Neural crest cell (in vitro differentiated cells): ENCODE measurements at regions not wholly inside any gene's neighbourhood (a gene's known extent, or its start where the extent isn't known, plus 50 kb on each side); places are given as distances from the start of the nearest gene placed in this dataset.

ENCODE experiments used
- DNase-seq: peaks from one replicate; pipeline ENCODE4 v3.0.0; 2021; ENCODE audit warnings: low read depth, mixed read lengths, low spot score
- H3K27ac Mint-ChIP-seq: one replicate; pipeline ENCODE4 v1.8.0; 2021; ENCODE audit warnings: mild to moderate bottlenecking, mixed read lengths; ENCODE audit not compliant: unreplicated experiment
- H3K27me3 Mint-ChIP-seq: 2 replicates; pipeline ENCODE4 v1.8.0; 2021; ENCODE audit warnings: low read depth, mild to moderate bottlenecking, mixed read lengths
- H3K36me3 Mint-ChIP-seq: 2 replicates; pipeline ENCODE4 v1.8.0; 2021; ENCODE audit warnings: low read depth, mild to moderate bottlenecking, mixed read lengths
- H3K4me1 Mint-ChIP-seq: 2 replicates; pipeline ENCODE4 v1.8.0; 2021; ENCODE audit warnings: mixed read lengths
- H3K4me3 Mint-ChIP-seq: one replicate; pipeline ENCODE4 v1.8.0; 2021; ENCODE audit warnings: mild to moderate bottlenecking, mixed read lengths
- H3K9me3 Mint-ChIP-seq: 2 replicates; pipeline ENCODE4 v1.8.0; 2021; ENCODE audit warnings: mixed read lengths
- TF ChIP-seq, protein P1 (sequence below): fragments of 200-600 bp; sonication (generic); conservative IDR thresholded peaks from 2 replicates; pipeline ENCODE4 v1.5.0; 2021; ENCODE audit warnings: antibody characterized with exemption, mild to moderate bottlenecking

DNA sequence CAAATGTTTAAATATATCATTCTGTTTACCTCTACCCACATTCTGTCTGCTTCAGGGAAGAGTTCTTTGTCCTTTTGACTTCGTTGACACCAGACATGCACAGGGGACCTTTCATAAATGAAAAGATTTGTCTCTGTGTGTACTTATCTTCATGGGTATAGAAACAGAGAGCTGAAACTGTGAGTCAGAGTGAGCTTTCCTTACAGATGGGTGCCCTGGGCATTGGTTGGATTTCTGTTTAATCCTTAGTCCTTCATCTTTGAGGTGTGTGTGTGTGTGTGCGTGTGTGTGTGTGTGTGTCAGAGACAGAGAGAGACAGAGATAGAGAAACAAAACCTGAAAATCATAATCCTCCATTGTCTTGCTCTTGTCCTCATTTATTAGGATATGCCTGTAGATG lies 517.4 kb downstream of the TUSC7 start:
- peaks cover 17% of the 10 kb centered on the region for H3K4me1 Mint-ChIP-seq
- H3K4me3 Mint-ChIP-seq = no peak overlapping the region
- H3K9me3 Mint-ChIP-seq = no peaks in the 10 kb centered on the region
- no peak for DNase-seq
- TF ChIP-seq, protein P1, sequence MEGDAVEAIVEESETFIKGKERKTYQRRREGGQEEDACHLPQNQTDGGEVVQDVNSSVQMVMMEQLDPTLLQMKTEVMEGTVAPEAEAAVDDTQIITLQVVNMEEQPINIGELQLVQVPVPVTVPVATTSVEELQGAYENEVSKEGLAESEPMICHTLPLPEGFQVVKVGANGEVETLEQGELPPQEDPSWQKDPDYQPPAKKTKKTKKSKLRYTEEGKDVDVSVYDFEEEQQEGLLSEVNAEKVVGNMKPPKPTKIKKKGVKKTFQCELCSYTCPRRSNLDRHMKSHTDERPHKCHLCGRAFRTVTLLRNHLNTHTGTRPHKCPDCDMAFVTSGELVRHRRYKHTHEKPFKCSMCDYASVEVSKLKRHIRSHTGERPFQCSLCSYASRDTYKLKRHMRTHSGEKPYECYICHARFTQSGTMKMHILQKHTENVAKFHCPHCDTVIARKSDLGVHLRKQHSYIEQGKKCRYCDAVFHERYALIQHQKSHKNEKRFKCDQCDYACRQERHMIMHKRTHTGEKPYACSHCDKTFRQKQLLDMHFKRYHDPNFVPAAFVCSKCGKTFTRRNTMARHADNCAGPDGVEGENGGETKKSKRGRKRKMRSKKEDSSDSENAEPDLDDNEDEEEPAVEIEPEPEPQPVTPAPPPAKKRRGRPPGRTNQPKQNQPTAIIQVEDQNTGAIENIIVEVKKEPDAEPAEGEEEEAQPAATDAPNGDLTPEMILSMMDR = no peak
- no peak overlapping the region for H3K27ac Mint-ChIP-seq
- no peaks in the 10 kb centered on the region for H3K36me3 Mint-ChIP-seq
- no peaks in the 10 kb centered on the region for H3K27me3 Mint-ChIP-seq

DNA sequence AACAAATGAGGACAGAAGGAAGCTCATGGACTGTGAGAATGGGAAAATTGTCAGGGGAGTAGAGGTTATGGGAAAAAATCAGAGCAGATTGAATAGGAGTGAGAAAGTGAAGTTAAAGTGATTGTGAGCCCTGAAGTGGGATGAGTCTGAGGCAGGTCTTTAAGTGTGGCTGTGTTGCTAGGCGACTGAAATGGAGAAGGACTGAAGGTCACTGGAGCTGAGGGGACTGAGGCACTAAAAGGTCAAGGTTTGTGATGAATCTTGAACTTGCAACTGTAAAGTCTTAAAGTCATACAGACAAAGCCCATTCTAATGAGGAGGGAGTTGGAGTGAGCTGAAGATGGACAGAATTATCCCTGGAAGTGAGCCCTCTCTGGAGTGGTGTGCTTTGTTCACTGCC lies 518.9 kb downstream of the TUSC7 start:
- DNase-seq = no peak
- H3K36me3 Mint-ChIP-seq = no peaks in the 10 kb centered on the region

DNA sequence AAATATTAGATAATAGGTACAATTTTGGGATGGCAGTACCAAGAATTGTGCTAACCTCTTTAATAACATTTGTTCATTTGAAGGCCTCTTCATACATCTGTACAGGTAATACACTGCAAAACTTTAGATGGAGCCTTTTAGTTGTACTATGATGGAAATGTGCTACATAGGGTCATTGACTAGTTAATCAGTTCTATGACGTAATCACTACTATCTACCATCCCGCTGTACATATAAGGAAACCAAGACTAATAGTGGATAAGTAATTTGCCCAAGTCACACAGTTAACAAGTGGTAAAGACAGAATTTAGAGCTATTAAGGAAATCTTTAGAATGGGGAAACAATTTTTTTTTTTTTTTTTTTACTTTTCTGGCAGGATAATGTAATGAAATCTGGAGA lies 521.3 kb downstream of the TUSC7 start:
- H3K36me3 Mint-ChIP-seq = no peaks in the 10 kb centered on the region
- H3K27ac Mint-ChIP-seq = no peak overlapping the region
- peaks cover 29% of the 10 kb centered on the region for H3K4me1 Mint-ChIP-seq
- no peaks in the 10 kb centered on the region for H3K9me3 Mint-ChIP-seq
- no peak for DNase-seq
- H3K27me3 Mint-ChIP-seq = no peaks in the 10 kb centered on the region
- no peak overlapping the region for H3K4me3 Mint-ChIP-seq
- TF ChIP-seq, protein P1 = no peak

More for the DNA sequence above, 518.9 kb downstream of the TUSC7 start:
- H3K27ac Mint-ChIP-seq = no peak overlapping the region
- no peaks in the 10 kb centered on the region for H3K9me3 Mint-ChIP-seq
- TF ChIP-seq, protein P1 = no peak
- H3K4me3 Mint-ChIP-seq = no peak overlapping the region
- peaks cover 17% of the 10 kb centered on the region for H3K4me1 Mint-ChIP-seq
- no peaks in the 10 kb centered on the region for H3K27me3 Mint-ChIP-seq

DNA sequence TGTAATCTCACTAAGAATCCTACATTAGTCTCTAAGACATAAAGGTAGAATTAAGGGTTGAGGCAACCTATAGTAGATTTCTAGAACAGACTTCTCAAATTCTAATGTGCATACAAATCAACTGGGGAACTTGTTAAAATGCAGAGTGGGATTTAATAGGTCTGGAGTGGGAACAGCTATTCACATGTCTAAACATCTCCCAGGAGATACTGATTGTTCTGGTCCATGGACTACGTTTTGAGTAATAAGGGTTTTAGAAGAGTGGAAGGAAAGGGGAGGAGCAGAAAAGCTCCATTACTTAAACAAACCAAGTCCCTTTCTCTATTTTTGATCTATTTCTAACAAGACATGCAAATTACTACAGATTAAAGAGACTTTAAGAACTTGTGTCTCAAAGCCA lies 524.8 kb downstream of the TUSC7 start:
- DNase-seq = no peak
- Mint-ChIP-seq H3K4me3 (no peak overlapping the region), H3K36me3 (no peaks in the 10 kb centered on the region), H3K4me1 (peaks cover 12% of the 10 kb centered on the region), H3K9me3 (no peaks in the 10 kb centered on the region), H3K27ac (no peak overlapping the region), H3K27me3 (no peaks in the 10 kb centered on the region)
- TF ChIP-seq, protein P1 = no peak

DNA sequence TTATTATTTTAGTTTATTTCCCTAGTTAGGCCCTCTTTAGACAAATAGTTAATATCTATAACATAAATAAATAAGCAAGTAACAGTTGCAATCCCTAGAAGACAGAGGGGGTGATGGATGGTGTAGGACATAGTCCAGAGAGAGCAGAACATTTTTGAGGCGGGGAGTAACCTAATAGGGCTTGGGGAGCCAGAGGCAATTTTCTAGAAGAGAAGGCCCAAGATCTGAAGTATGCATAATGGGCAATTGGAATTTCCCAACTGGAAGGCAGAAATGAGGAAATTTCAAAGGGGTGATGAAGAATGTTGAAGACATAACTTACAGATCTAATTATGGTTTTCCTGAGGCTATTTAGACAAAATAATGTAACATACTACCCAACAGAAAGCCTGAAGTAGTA lies 525.7 kb downstream of the TUSC7 start:
- Mint-ChIP-seq H3K4me1 (peaks cover 12% of the 10 kb centered on the region), H3K9me3 (no peaks in the 10 kb centered on the region), H3K27ac (no peak overlapping the region), H3K27me3 (no peaks in the 10 kb centered on the region), H3K4me3 (no peak overlapping the region), H3K36me3 (no peaks in the 10 kb centered on the region)
- TF ChIP-seq, protein P1 = no peak
- no peak for DNase-seq

DNA sequence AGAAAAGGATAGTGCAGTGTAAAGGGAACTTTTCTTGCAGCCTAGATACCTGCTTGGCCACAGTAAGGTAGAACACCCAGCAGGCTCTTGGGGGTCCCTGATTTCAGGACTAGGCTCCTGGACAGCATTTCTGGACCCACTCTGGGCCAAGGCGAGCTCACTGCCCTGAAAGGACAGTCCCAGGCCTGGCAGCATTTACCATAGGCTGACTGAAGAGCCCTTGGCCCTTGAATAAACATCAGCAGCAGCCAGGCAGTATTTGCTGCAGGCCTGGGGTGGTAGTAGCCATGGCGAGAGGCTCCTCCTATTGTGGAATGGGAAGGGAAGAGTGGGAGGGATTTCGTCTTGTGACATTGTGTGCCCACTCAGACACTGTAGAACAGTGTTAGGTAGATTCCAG lies 529.2 kb downstream of the TUSC7 start:
- H3K4me1 Mint-ChIP-seq = peaks cover 12% of the 10 kb centered on the region
- no peaks in the 10 kb centered on the region for H3K36me3 Mint-ChIP-seq
- H3K27ac Mint-ChIP-seq = no peak overlapping the region
- no peak for DNase-seq
- H3K9me3 Mint-ChIP-seq = no peaks in the 10 kb centered on the region
- no peaks in the 10 kb centered on the region for H3K27me3 Mint-ChIP-seq
- TF ChIP-seq, protein P1 = no peak
- no peak overlapping the region for H3K4me3 Mint-ChIP-seq
